HEK293 (cell line): ENCODE measurements at regions not wholly inside any gene's neighbourhood (a gene's known extent, or its start where the extent isn't known, plus 50 kb on each side); places are given as distances from the start of the nearest gene placed in this dataset.

ENCODE experiments used
- CTCF ChIA-PET: fragments of 350-600 bp; formaldehyde crosslinking; extraction: SDS; loops from one replicate; lab custom pipeline; 2021; ENCODE audit warnings: antibody characterized with exemption; lab: Yijun Ruan, JAX
- POLR2A ChIA-PET: fragments of 300-600 bp; formaldehyde crosslinking; extraction: SDS; loops from one replicate; lab custom pipeline; 2020; ENCODE audit warnings: antibody characterized with exemption, inconsistent platforms; lab: Yijun Ruan, JAX
- H3K27ac ChIP-seq: fragments of 200-500 bp; sonication (Bioruptor generic); 2 replicates; pipeline ENCODE4 v1.5.1; 2014; ENCODE audit warnings: low read depth, low read length, control low read depth, inconsistent platforms; ENCODE audit errors: extremely low read depth
- H3K36me3 ChIP-seq, 2 experiments: fragments of 200-500 bp in 1 of 2; sonication (Bioruptor generic) in 1 of 2; 1 replicate in 1 of 2; 2 replicates in 1 of 2; pipeline ENCODE4 v1.5.1; 2014 to 2017; ENCODE audit warnings: inconsistent platforms in 2 of 2, low read length in 2 of 2; ENCODE audit not compliant: control insufficient read depth in 2 of 2, insufficient read depth in 1 of 2
- H3K4me1 ChIP-seq: fragments of 200-500 bp; sonication (Bioruptor generic); 2 replicates; pipeline ENCODE4 v1.5.1; 2014; ENCODE audit warnings: mild to moderate bottlenecking, low read length, inconsistent platforms; ENCODE audit not compliant: control insufficient read depth, insufficient read depth
- H3K4me3 ChIP-seq: 2 replicates; pipeline ENCODE4 v1.5.1; 2011; ENCODE audit warnings: low read depth, mild to moderate bottlenecking, control low read depth, low read length, moderate library complexity
- H3K9me3 ChIP-seq: fragments of 200-500 bp; sonication (Bioruptor generic); 2 replicates; pipeline ENCODE4 v1.5.1; 2014; ENCODE audit warnings: low read depth, low read length, inconsistent platforms; ENCODE audit not compliant: control insufficient read depth, insufficient read depth
- BCL11B ChIP-seq: fragments of 450-650 bp; formaldehyde crosslinking; IDR thresholded peaks from 2 replicates; pipeline ENCODE4 v1.5.1; 2016; ENCODE audit warnings: low read depth, missing biosample characterization, missing genetic modification characterization
- IKZF3 ChIP-seq: fragments of 450-650 bp; IDR thresholded peaks from 2 replicates; pipeline ENCODE4 v1.5.0; 2018; ENCODE audit warnings: missing biosample characterization, mild to moderate bottlenecking, missing genetic modification characterization, moderate library complexity
- KLF16 ChIP-seq: fragments of 450-650 bp; formaldehyde crosslinking; IDR thresholded peaks from 2 replicates; pipeline ENCODE4 v1.5.1; 2017; ENCODE audit warnings: missing biosample characterization, missing genetic modification characterization
- PRDM1 ChIP-seq: fragments of 450-650 bp; formaldehyde crosslinking; IDR thresholded peaks from 2 replicates; pipeline ENCODE4; 2016; ENCODE audit warnings: missing biosample characterization, missing genetic modification characterization
- SCRT1 ChIP-seq: fragments of 450-650 bp; formaldehyde crosslinking; IDR thresholded peaks from 2 replicates; pipeline ENCODE4 v1.5.1; 2016; ENCODE audit warnings: missing biosample characterization, missing genetic modification characterization, borderline replicate concordance
- SETDB1 ChIP-seq: IDR thresholded peaks from one replicate; pipeline ENCODE4 v1.6.1; 2017; ENCODE audit warnings: mild to moderate bottlenecking, low read length, moderate library complexity, mixed read lengths; ENCODE audit not compliant: insufficient read length
- WT1 ChIP-seq: fragments of 450-650 bp; formaldehyde crosslinking; IDR thresholded peaks from 2 replicates; pipeline ENCODE4 v1.5.1; 2016; ENCODE audit warnings: missing biosample characterization, missing genetic modification characterization
- ZBTB48 ChIP-seq: fragments of 450-650 bp; formaldehyde crosslinking; IDR thresholded peaks from 2 replicates; pipeline ENCODE4 v1.5.1; 2016; ENCODE audit warnings: missing biosample characterization, missing genetic modification characterization
- ZNF16 ChIP-seq: fragments of 450-650 bp; formaldehyde crosslinking; IDR thresholded peaks from 2 replicates; pipeline ENCODE4 v1.5.1; 2016; ENCODE audit warnings: low read depth, missing biosample characterization, missing genetic modification characterization
- ZNF202 ChIP-seq: fragments of 450-650 bp; formaldehyde crosslinking; IDR thresholded peaks from 2 replicates; pipeline ENCODE4 v1.5.1; 2016; ENCODE audit warnings: missing biosample characterization, missing genetic modification characterization, borderline replicate concordance
- ZNF311 ChIP-seq: fragments of 450-650 bp; formaldehyde crosslinking; IDR thresholded peaks from 2 replicates; pipeline ENCODE4 v1.5.1; 2017; ENCODE audit warnings: missing biosample characterization, missing genetic modification characterization, borderline replicate concordance
- ZNF558 ChIP-seq: fragments of 450-650 bp; formaldehyde crosslinking; IDR thresholded peaks from 2 replicates; pipeline ENCODE4 v1.5.1; 2016; ENCODE audit warnings: missing biosample characterization, missing genetic modification characterization
- ZNF629 ChIP-seq: fragments of 450-650 bp; formaldehyde crosslinking; IDR thresholded peaks from 2 replicates; pipeline ENCODE4 v1.5.1; 2017; ENCODE audit warnings: missing biosample characterization, missing genetic modification characterization
- ZNF701 ChIP-seq: fragments of 450-650 bp; formaldehyde crosslinking; IDR thresholded peaks from 2 replicates; pipeline ENCODE4 v1.5.1; 2016; ENCODE audit warnings: missing biosample characterization, missing genetic modification characterization
- TF ChIP-seq, protein P1 (sequence below): fragments of 450-650 bp; formaldehyde crosslinking; IDR thresholded peaks from 2 replicates; pipeline ENCODE4 v1.5.1; 2016; ENCODE audit warnings: missing biosample characterization, missing genetic modification characterization
- TF ChIP-seq, protein P2 (sequence below): fragments of 450-650 bp; IDR thresholded peaks from 2 replicates; pipeline ENCODE4 v1.5.1; 2018; ENCODE audit warnings: missing biosample characterization, mild to moderate bottlenecking, missing genetic modification characterization
- TF ChIP-seq, protein P3 (sequence below): fragments of 450-650 bp; formaldehyde crosslinking; IDR thresholded peaks from 2 replicates; pipeline ENCODE4 v1.5.1; 2017; ENCODE audit warnings: missing biosample characterization, missing genetic modification characterization

DNA sequence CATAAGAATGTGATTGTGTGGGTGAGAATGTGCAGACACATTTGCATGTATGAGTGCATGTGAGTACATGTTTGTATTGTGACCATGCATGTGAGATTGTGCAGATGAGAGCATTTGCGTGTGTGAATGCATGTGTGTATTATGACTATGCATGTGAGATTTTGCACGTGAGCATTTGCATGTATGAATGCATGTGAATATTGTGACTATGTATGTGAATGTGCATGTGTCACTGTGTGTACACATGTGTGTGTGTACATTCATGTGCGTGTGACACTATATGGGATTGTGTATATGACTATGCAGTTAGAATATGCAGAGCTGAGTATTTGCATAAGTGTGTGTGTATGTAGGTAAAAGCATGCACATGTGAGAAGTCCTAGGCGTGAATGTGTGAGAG, 381.3 kb upstream of the MAF start (continued):
- TF ChIP-seq ZNF629 (tag by site-specific recombination) (no peak), ZNF311 (tag by site-specific recombination) (no peak)
- TF ChIP-seq, protein P1, sequence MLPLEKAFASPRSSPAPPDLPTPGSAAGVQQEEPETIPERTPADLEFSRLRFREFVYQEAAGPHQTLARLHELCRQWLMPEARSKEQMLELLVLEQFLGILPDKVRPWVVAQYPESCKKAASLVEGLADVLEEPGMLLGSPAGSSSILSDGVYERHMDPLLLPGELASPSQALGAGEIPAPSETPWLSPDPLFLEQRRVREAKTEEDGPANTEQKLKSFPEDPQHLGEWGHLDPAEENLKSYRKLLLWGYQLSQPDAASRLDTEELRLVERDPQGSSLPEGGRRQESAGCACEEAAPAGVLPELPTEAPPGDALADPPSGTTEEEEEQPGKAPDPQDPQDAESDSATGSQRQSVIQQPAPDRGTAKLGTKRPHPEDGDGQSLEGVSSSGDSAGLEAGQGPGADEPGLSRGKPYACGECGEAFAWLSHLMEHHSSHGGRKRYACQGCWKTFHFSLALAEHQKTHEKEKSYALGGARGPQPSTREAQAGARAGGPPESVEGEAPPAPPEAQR (tag by site-specific recombination), result no peak
- TF ChIP-seq, protein P2, sequence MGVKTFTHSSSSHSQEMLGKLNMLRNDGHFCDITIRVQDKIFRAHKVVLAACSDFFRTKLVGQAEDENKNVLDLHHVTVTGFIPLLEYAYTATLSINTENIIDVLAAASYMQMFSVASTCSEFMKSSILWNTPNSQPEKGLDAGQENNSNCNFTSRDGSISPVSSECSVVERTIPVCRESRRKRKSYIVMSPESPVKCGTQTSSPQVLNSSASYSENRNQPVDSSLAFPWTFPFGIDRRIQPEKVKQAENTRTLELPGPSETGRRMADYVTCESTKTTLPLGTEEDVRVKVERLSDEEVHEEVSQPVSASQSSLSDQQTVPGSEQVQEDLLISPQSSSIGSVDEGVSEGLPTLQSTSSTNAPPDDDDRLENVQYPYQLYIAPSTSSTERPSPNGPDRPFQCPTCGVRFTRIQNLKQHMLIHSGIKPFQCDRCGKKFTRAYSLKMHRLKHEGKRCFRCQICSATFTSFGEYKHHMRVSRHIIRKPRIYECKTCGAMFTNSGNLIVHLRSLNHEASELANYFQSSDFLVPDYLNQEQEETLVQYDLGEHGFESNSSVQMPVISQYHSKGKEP (tag by site-specific recombination), result no peak
- TF ChIP-seq, all 188 proteins: peak for 0

DNA sequence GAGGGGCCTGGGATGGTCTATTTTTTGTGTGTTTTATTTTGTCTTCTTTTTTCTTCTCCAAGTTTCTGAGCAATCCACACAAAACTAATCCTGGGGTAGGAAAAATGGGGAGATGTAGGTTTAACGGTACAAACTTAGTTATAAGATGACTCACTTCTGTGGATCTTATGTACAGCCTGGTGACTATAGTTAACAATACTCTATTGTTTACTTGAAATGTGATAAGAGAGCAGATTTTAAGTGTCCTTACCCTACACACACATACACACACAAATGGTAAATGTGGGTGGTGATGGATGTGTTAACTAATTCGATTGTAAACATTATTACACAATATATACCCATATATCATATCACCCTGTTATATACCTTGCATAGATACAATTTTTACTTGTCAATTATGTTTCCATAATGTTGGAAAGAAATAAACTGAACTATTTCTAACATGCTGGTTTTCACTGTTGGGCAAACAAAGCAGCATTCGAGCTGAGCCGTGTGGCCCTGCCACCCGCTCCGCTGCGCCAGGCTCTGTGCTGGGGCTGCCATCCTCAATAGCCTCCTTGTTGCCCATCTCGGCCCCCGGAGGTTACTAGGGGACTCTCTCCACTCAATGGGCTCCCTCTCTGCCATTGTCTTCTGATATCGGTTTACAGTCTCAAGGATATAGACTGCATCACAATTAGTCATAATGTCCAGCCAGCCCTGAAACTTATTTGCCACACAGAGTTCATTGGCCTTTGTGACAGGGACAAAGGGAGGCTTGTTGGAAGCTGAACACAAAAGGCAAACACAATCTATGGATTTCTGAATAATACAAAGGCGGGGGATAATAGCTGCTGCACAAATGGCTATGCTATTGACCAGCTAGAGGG, 380.3 kb upstream of the MAF start:
- Histone ChIP-seq H3K9me3 (no peaks in the 10 kb centered on the region), H3K27ac (no peak overlapping the region), H3K4me1 (no peaks in the 10 kb centered on the region), H3K4me3 (no peak overlapping the region), H3K36me3 (no peaks in the 10 kb centered on the region)
- CTCF ChIA-PET, result no interaction called here
- POLR2A ChIA-PET, result no interaction called here
- TF ChIP-seq ZBTB48 (tag by site-specific recombination) (no peak), BCL11B (tag by site-specific recombination) (no peak), ZNF202 (no peak), ZNF701 (no peak)

DNA sequence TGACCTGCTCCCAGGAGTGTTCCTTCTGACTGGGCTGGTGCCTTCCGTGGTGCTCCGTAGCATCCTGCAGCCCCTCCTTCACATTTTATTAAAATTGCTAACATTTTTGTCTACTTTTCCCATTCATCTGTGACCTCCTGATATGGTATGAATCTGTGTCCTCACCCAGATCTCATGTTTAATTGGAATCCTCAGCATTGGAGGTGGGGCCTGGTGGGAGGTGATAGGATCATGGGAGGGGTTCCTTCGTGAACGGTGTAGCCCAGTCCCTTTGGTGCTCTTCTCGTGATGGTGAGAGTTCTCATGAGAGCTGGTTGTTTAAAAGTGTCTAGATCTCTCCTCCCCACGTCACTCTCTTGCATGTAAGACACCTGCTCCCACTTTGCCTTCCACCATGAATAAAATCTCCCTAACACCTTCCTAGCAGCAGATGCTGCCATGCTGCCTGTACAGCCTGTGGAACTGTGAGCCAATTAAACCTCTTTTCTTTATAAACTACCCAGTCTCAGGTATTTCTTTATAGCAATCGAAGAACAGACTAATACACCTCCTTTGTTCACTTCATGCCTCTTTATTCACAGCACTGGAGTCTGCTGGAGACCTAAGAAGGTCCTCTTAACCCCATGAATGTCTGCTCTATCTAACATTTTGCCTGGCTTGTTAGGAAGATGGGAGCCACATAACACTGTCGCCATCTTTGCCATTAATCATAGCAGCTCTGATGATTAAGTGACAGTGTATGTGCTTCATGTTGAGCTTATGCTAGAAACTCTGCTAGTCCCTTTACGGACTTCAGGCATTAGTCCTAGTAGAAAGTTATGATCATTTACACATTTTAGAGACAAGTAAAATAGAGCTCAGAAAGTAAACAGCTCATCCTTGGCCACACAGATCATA, 377.7 kb upstream of the MAF start:
- Histone ChIP-seq H3K4me3 (no peak overlapping the region), H3K4me1 (no peaks in the 10 kb centered on the region), H3K27ac (no peak overlapping the region), H3K36me3 (no peaks in the 10 kb centered on the region), H3K9me3 (no peaks in the 10 kb centered on the region)
- CTCF ChIA-PET, result interaction anchor here (1.1 kb wide), 2 partner anchors 19 to 52 kb away, joined by 4 read pairs; no protein-coding TSS in a partner anchor
- TF ChIP-seq WT1 (tag by site-specific recombination), result no peak
- TF ChIP-seq IKZF3 (tag by site-specific recombination), result no peak
- no peak for TF ChIP-seq SCRT1 (tag by site-specific recombination)
- TF ChIP-seq SETDB1, result no peak
- TF ChIP-seq, protein P3, sequence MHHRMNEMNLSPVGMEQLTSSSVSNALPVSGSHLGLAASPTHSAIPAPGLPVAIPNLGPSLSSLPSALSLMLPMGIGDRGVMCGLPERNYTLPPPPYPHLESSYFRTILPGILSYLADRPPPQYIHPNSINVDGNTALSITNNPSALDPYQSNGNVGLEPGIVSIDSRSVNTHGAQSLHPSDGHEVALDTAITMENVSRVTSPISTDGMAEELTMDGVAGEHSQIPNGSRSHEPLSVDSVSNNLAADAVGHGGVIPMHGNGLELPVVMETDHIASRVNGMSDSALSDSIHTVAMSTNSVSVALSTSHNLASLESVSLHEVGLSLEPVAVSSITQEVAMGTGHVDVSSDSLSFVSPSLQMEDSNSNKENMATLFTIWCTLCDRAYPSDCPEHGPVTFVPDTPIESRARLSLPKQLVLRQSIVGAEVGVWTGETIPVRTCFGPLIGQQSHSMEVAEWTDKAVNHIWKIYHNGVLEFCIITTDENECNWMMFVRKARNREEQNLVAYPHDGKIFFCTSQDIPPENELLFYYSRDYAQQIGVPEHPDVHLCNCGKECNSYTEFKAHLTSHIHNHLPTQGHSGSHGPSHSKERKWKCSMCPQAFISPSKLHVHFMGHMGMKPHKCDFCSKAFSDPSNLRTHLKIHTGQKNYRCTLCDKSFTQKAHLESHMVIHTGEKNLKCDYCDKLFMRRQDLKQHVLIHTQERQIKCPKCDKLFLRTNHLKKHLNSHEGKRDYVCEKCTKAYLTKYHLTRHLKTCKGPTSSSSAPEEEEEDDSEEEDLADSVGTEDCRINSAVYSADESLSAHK (tag by site-specific recombination), result no peak
- TF ChIP-seq PRDM1, result no peak
- no peak for TF ChIP-seq ZNF558 (tag by site-specific recombination)
- TF ChIP-seq KLF16 (tag by site-specific recombination), result no peak
- no peak for TF ChIP-seq ZNF16 (tag by site-specific recombination)
- POLR2A ChIA-PET, result no interaction called here
